GM21381 (cell line): ENCODE measurements at regions not wholly inside any gene's neighbourhood (a gene's known extent, or its start where the extent isn't known, plus 50 kb on each side); places are given as distances from the start of the nearest gene placed in this dataset.

ENCODE experiments used
- ATAC-seq: cut with Tn5 transposase; IDR thresholded peaks from one replicate; pipeline ENCODE4 v1.9.1; 2021; ENCODE audit warnings: mild to moderate bottlenecking, moderate library complexity; ENCODE audit not compliant: unreplicated experiment

DNA sequence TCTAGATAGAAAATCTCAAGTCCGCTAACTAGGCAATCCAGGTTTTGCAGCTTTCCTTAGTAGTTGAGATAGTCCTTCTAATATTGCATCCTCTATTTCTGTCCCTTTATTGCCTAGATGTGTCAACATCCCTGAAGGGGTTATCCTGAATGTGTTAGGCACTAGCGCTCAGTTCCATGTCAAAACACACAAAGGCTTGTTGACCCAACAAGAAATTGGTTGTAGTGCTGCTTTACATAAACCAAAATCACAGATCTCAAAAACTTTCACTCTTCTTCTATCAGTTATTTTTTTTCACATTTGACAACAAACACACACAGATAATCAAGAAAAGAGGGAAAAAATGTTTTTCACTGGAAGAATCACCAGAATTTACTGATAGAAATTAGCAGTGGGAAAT lies 51.4 kb upstream of the SOX2 start:
- no peak for ATAC-seq

DNA sequence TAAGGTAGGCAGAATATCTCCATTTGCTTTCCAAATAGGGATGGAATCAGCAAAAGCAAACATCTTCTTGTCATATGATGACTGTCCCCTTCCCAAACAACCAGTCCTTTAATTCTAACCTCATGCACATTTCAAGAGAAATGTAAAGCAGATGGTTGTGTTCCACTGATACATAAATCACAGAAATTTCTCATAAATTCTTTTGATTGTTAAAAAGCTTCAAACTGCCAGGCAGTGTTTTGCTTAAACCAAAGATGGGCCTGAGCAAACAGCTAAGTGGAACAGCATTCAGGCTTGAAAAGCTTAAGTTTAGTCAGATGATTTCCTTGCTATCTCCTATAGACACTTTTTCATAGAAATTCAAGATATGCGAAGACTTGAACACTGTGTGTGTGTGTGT lies 74.3 kb upstream of the SOX2 start:
- no peak for ATAC-seq

DNA sequence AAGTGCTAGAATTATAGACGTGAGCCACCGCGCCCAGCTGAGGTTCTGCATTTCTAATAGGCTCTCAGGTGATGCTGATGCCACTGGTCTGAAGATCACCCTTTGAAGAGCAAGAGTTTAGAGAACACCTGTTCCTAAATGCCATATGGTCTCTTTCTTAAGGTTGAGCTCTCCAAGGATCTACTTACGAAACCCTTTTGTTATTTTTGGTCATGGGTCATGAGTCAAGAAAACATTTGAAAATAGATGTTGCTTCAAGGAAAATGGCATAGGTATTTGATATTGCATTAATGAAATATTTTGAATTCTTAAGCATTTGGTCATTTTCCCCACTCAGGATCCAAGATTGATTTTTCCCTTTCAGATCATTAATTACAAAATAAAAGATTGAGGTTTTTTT lies 74.7 kb upstream of the SOX2 start:
- no peak for ATAC-seq

DNA sequence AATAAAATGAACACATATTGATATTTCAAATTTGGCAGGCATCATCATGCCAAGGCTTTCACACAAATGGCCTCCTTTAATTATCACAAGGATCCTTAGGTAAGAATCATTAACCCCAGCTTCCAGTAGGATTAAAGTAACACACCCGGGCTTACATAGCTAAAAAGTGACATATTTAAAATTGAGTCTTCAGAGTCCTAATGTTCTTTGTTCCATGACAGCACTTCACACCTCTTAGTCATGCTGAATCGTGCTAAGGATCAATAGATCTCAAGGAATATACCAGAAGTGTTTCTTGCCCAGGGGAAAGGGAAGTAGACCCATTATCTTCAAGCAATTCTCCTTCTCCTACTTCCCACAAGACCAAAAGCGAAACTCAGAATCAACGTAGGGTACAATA lies 76.6 kb upstream of the SOX2 start:
- no peak for ATAC-seq

DNA sequence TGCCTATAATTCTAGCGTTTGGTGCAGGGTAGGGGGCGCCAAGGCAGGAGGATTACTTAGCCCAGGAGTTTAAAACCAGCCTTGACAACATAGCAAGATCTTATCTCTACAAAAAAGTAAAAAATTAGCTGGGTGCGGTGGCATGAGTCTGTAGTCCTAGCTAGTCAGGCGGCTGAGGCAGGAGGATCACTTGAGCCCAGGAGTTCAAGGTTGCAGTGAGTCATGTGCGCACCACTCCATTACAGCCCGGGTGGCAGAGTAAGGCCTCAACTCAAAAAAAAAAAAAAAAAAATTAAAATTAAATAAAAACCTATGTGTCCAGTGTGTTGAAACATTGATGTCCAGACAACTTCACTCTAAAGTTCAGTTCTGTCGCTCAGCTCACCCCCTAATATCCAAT lies 78.2 kb upstream of the SOX2 start:
- no peak for ATAC-seq

DNA sequence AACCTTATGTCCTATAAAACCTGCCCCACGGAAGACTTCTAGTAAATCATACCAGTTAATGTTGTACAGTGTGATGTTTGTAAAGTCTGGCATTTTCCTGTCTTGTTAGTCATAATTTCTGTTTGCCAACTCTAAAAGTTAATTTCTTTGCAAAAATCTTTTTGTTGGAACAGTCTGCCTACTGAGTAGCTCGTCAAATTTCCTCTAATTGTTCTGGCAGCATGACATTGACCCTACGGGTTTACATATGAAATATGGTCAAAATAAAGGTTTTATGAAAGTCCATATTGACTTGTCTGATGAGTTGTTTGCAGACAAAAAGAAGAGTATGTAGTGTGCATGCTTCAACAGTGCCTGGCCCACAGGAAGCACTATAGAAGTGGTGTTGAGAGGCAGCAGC lies 79.8 kb upstream of the SOX2 start:
- ATAC-seq: no peak

DNA sequence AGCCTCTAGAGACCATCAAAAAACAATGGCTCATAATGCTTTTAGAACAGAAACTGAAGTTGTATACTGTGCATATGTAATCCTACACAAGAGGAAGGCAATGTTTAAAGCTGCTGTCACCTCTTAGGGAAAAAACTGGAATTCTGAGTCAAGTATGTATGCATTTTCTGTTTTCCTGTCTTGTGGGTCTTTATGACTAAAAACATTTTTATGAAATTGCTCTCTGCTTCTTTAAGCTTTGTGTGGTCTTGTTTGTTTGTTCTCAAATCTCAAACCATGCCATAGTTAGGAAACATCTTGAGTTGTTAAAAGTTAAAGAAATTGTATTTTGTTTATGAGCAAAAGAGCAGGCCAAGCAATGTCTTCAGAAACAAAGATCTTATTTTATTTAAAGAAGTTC lies 80.9 kb upstream of the SOX2 start:
- ATAC-seq: no peak

DNA sequence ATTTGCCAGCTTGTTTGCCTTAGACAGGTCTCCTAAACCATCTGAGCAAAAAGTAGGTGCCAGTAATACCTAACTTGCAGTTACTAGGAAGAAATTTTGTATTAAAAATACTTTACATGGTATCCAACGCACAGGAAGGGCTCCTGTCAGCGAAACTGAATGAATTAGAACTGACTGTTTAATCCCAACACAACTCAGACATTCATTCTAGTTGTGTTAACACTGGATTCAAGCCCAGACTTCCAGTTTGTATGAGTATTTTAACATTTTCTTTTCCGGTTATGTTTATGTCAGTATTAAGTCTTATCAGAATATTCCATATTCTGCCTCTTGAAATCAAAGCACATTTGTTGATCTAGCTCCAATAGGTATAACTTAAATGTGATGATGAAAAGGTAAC lies 82.0 kb upstream of the SOX2 start:
- ATAC-seq: no peak

DNA sequence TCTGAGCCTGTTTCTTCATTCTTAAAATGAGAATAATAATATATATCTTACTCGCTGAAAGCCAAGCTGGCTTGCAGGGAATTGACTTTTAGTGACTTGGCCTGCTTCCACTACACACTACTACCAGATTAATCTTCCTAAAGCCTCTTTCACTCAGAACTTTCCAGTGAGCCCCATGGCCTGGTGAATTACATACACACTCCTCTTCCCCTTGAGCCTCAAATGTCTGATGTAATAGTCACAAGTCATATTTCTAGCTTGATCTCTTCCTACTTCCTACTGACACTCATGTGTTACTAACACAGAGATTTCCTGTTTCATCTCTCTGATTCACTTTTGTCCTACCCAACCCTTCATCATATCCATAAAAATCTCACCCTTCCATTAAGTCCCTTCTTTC lies 82.7 kb upstream of the SOX2 start:
- no peak for ATAC-seq

DNA sequence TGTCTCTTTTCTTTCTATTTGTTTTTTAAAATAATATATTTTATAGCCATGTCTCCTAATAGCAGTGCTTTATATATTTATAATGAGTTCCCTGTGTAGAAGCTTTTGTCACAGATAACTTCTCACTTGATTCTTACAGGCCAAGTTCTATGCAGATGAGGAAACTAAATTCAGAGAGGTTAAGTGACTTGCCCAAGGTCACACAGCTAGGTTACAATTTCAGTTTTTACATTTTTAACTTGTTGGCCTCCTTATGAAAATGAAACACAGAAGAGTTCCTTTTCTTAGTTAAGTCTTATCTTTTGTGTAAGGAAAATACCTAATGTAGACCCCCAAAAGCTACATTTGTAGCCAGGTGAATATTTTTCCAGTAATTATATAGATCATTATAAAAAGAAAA lies 83.3 kb upstream of the SOX2 start:
- no peak for ATAC-seq

DNA sequence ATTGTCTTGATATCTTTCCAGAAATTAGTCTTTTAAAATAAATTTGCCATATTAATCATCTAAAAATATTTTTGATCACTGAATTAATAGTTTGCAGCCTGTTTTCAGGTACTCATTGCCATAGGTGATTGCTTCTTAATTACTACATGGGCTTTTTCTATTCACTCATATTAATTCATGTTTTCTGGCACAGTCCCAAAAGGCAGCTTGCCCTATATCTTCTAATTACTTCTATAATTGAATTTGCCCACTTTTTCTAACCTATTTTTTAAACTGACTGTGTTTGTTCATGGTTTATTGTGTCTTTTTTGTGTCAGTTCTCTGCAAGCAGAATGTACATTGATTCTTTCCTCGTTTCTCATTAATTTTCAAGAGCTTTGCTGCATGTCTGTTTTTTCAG lies 85.7 kb upstream of the SOX2 start:
- ATAC-seq: no peak

DNA sequence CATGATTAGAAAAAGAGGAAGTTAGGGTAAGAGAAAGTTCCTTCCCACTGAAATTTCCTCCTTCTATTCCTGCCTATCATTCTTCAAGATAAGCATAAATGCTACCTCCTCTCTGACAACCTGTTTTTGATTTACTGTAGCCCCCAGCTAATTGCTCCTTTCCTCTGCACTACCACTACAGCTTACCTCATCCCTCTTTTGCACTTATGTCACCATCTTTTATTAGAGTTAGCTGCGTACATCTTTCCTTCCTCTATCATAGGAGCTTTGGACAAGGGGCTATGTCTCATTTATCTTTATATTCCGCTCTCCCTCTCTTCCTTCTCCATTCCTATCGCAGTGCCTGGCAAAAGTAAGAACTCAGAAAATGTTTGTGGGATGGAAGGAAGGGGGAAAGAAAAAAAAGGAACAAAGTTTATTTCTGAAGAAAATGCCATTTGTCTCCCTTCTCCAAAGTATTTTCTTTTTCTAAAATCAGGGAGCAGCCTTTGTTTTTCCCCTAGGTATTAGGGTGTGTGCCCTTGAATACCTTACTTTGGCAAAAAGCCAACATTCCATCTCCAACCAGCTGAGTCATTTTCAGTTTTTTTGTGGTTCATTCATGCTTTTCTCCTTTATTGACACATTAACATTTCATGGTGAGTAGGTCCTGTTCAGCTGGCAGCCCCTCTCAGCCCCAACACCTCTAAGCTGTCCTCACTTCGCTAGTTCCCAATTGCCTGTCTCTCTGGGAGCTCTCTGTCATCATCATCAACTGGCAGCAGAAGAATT lies 87.6 kb upstream of the SOX2 start:
- ATAC-seq: no peak

DNA sequence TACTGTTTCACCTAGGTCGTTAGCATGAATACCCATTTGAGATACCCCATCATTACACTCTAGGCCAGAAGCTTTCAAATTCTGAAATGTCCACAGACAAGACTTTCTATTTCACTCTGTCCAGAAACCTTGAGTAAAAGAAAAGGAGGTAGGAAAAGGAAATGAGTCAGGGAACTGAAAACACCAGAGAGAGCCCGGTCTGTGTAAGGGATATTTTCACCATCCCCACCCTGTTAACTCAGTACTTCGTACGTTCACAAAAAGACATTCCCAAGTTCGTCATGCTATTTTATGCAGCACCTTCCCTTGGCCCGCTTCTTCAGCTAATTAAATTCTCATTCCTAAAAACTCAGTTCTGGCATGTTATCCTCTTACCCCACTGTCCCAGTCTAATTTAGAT lies 89.4 kb upstream of the SOX2 start:
- ATAC-seq: no peak

DNA sequence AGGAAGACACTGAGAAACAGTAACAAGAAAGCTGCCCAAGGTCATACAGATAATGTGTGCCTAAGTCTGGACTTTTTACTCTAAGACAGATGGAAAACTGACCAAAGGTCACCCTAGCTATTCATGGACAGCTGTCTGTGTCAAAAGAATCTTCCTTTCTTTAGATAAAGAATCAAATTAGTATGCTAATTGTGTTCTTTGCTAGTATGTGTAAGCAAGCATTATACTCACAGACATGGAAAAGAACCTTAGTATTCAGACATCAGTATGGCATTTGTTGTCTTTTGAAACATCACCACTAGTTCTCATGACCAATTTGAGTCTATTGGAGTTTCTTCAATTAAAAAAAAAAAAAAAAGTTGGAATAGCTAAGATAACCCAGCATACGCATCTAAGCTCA lies 91.8 kb upstream of the SOX2 start:
- ATAC-seq: no peak

DNA sequence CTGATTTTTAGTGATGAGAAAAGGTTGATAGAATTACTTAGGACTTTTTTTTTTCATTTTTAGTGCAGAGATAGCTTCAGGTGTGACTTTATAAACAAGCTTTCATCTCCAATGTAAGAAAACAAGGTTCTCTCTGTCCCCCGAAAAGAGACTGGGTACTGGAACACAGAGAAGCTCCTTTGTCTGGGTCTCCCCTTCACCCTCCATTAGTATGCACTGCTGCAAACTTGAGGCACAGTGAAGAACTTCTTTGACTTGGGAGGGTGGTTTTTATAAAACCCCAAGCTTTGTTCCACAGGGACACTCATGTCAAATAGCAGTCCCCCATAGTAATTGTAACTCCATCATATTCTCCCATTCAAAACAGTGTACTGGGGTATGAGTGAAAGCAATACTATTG lies 93.5 kb upstream of the SOX2 start:
- no peak for ATAC-seq

DNA sequence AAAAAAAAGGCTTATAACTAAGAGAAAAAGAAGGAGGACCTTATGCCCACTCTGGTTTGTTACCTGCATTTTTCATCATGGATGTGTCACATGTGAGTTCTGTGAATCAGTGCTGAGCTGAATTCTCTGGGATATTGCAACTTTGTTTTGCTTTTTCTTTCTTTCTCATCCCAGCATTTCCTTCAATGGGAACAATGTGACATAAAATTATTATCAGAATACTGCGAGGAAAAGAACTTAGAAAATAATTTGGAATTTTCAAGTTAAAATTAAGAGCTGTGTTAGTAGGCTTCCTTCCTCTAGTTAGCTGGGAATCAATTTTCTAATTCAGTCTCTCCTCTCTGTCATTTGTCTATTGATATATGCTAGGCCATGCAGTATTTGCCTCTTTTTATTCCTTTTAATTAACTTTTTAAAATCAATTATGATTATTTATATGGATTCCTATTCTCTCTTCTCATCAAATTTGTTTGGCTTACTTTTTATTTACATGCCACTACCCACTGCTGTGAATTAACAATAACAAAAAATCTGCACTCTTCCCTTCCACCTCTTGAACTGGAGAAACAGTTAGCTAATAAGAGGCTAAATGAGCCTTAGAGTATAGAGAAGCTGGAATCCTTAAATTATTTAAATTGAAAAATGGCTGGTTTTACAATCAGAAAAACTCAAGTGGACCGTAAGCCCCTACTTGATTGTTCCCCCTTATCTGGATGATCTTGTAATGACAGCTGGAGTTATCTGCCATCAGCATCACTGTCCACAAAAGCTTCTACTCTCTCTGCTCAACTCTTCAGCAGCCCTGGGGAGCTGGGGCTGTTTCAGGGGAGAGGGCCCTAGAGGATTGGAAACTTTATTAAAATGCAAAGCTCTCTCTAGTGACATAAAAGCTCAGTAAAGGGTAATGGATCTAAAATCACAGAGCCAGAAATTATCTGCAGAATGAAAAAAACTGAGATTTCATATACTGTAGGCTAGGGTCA lies 95.3 kb upstream of the SOX2 start:
- ATAC-seq: no peak

DNA sequence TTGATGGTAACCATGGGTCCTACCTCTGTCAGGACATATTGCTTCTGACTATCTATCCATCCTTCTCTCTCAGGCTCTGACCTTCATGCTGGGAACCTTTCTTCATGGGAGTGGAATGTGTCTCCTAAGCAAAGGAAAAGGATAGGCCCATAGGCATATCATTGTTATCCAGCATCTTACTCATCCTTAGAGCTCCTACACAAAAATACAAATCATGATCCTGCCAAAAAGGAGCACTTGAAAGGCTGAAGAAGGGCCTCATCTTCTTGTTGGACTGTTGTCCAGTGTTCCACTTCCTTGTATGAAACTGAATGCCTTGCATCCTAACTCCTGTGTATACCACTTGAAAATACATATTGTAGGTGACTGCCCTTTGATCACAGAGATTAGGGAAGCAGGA lies 96.1 kb upstream of the SOX2 start:
- ATAC-seq: no peak

DNA sequence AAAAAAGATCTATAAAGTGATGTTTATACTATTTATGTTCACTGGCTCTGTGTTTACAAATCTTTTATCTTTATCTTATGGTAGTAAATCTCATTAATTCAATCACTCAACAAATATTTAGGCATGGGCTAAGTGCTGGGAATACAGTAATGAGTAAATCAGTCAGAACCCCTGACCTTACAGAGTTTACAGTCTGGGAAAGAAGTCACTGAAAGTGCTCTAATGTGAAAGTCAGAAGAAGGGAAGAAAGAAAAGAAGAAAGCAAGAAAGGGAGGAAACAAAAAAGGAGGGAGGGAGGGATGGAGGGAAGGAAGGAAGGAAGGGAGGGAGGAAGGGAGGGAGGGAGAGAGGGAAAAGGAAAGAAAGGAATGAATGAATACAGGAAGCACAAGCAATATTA lies 96.8 kb upstream of the SOX2 start:
- no peak for ATAC-seq

DNA sequence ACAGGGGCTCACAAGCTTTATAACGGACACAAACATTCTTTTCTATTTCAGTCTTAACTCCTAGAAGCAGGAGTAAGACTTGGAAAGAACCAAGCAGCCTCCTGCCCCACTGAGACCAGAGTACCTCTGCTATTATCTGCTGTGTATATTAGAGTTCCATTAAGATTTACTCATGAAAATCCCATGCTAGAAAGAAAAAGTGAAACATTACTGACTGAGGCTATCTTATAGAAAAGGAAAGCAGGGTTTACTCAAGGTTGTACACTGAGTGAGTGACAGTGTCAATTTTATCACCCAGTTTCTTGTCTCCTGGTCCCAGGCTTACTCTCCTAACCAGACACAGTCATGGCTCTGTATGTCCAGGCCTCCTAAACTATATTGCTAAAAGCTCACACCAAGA lies 97.9 kb upstream of the SOX2 start:
- ATAC-seq: no peak

DNA sequence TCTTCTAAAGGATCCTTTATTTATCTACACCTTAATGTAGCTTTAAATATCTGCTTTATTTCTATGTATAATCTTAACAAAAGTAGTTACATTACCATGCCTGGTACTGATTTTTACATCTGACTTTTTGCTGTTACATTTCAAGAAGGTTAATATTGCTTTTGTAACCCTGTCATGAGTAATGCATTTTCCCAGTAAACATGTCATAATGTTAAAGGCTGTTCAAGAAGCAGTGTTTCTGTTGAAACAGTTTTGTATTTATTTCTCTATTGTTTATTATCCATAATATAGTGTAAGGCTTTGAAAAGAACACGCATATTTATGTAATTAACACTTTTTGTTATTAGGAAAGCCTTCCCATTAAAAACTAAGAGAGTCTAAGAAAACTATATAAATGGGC lies 98.5 kb upstream of the SOX2 start:
- no peak for ATAC-seq

DNA sequence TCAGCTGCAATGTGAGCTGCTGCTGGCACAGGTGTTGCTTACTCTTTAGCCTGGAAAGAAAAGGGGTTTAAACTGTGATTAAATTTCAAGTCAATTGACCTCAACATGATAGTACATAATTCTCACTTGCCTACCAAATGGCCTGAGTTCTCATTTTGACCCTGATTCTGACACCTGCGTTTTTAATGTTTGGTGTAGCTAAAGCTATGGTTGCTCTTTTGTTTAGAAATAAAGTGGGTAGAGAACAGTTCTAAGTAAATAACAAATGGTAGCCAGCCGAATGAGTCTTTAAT lies 100.8 kb upstream of the SOX2 start:
- ATAC-seq: no peak
